ENCODE measurements at regions not wholly inside any gene's neighbourhood (a gene's known extent, or its start where the extent isn't known, plus 50 kb on each side); places are given as distances from the start of the nearest gene placed in this dataset.

DNA sequence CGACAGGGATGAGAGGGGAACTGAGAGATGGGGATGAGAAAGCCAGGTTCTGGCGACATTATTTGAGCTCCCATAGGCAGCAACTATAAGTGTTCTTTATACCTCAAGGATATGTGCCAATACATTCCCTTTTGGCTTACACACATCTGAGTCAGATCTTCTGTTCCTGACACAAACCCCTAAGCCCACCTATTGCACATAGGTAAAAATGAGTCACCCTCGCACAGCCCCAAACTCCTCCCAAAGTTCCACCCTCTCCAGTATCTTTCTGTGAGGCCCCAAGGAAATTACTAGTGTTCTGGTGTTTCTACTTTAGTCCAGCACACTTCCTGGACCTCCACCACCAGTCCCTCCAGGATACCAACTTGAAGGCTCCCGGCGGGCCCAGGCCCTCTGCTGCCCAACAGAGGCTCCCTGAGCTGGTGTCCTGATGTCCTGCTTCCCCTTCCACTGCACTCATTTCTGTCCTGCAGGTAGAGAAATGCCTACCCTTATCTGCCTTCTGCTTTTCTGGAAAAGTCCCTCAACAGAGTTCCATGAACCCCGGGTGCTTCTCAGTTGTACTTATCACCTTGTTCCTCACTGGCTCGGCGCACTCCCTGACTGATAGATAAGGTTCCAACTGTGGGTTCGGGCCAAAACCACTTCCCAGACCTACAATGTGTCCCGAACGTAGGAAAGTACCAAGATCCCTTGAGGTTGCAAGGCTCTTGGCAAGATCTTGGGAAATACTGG is 125.5 kb downstream of the EN1 start (continued):
- TF ChIP-seq, protein P1, sequence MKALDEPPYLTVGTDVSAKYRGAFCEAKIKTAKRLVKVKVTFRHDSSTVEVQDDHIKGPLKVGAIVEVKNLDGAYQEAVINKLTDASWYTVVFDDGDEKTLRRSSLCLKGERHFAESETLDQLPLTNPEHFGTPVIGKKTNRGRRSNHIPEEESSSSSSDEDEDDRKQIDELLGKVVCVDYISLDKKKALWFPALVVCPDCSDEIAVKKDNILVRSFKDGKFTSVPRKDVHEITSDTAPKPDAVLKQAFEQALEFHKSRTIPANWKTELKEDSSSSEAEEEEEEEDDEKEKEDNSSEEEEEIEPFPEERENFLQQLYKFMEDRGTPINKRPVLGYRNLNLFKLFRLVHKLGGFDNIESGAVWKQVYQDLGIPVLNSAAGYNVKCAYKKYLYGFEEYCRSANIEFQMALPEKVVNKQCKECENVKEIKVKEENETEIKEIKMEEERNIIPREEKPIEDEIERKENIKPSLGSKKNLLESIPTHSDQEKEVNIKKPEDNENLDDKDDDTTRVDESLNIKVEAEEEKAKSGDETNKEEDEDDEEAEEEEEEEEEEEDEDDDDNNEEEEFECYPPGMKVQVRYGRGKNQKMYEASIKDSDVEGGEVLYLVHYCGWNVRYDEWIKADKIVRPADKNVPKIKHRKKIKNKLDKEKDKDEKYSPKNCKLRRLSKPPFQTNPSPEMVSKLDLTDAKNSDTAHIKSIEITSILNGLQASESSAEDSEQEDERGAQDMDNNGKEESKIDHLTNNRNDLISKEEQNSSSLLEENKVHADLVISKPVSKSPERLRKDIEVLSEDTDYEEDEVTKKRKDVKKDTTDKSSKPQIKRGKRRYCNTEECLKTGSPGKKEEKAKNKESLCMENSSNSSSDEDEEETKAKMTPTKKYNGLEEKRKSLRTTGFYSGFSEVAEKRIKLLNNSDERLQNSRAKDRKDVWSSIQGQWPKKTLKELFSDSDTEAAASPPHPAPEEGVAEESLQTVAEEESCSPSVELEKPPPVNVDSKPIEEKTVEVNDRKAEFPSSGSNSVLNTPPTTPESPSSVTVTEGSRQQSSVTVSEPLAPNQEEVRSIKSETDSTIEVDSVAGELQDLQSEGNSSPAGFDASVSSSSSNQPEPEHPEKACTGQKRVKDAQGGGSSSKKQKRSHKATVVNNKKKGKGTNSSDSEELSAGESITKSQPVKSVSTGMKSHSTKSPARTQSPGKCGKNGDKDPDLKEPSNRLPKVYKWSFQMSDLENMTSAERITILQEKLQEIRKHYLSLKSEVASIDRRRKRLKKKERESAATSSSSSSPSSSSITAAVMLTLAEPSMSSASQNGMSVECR (CRISPR knock-in tag; IDR thresholded peaks at IDR 0.05): no peak
- TF ChIP-seq, protein P2, sequence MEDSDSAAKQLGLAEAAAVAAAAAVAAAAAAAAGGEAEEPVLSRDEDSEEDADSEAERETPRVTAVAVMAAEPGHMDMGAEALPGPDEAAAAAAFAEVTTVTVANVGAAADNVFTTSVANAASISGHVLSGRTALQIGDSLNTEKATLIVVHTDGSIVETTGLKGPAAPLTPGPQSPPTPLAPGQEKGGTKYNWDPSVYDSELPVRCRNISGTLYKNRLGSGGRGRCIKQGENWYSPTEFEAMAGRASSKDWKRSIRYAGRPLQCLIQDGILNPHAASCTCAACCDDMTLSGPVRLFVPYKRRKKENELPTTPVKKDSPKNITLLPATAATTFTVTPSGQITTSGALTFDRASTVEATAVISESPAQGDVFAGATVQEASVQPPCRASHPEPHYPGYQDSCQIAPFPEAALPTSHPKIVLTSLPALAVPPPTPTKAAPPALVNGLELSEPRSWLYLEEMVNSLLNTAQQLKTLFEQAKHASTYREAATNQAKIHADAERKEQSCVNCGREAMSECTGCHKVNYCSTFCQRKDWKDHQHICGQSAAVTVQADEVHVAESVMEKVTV (CRISPR knock-in tag; IDR thresholded peaks at IDR 0.05): no peak
- TF ChIP-seq EGR1 (conservative IDR thresholded peaks at IDR 0.05) (no peak), ARHGAP35 (IDR thresholded peaks at IDR 0.05; ENCODE audit: partially characterized antibody) (no peak), POLR2AphosphoS5 (IDR thresholded peaks at IDR 0.05; ENCODE audit: control insufficient read depth, insufficient read depth, low read depth, low read length) (peak; percentile 54; the same call in 1 of the 2 replicates), ZNF24 (IDR thresholded peaks at IDR 0.05) (no peak), ZNF165 (CRISPR knock-in tag; IDR thresholded peaks at IDR 0.05; ENCODE audit: borderline replicate concordance) (peak; percentile 26; the same call in 1 of the 2 replicates), ZFP30 (CRISPR knock-in tag; IDR thresholded peaks at IDR 0.05; ENCODE audit: borderline replicate concordance) (no peak), PCBP1 (IDR thresholded peaks at IDR 0.05; ENCODE audit: low read depth, low read length, poor library complexity, severe bottlenecking) (no peak), DPF2 (IDR thresholded peaks at IDR 0.05) (peak; percentile 71), MTF1 (CRISPR knock-in tag; IDR thresholded peaks at IDR 0.05; ENCODE audit: borderline replicate concordance) (no peak), NFIC (IDR thresholded peaks at IDR 0.05) (peak; percentile 78), ZNF79 (CRISPR knock-in tag; IDR thresholded peaks at IDR 0.05; ENCODE audit: low read depth) (no peak), MBD2 (IDR thresholded peaks at IDR 0.05; ENCODE audit: borderline replicate concordance, low read depth) (0 out of 2 replicates have a peak, but pooled peaks have one; percentile 42)
- TF ChIP-seq, protein P3, sequence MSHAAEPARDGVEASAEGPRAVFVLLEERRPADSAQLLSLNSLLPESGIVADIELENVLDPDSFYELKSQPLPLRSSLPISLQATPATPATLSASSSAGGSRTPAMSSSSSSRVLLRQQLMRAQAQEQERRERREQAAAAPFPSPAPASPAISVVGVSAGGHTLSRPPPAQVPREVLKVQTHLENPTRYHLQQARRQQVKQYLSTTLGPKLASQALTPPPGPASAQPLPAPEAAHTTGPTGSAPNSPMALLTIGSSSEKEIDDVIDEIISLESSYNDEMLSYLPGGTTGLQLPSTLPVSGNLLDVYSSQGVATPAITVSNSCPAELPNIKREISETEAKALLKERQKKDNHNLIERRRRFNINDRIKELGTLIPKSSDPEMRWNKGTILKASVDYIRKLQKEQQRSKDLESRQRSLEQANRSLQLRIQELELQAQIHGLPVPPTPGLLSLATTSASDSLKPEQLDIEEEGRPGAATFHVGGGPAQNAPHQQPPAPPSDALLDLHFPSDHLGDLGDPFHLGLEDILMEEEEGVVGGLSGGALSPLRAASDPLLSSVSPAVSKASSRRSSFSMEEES (CRISPR knock-in tag; IDR thresholded peaks at IDR 0.05): no peak
- TF ChIP-seq, protein P4, sequence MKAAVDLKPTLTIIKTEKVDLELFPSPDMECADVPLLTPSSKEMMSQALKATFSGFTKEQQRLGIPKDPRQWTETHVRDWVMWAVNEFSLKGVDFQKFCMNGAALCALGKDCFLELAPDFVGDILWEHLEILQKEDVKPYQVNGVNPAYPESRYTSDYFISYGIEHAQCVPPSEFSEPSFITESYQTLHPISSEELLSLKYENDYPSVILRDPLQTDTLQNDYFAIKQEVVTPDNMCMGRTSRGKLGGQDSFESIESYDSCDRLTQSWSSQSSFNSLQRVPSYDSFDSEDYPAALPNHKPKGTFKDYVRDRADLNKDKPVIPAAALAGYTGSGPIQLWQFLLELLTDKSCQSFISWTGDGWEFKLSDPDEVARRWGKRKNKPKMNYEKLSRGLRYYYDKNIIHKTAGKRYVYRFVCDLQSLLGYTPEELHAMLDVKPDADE (conservative IDR thresholded peaks at IDR 0.05; ENCODE audit: control insufficient read depth, low read depth, low read length): no peak
- TF ChIP-seq, protein P5, sequence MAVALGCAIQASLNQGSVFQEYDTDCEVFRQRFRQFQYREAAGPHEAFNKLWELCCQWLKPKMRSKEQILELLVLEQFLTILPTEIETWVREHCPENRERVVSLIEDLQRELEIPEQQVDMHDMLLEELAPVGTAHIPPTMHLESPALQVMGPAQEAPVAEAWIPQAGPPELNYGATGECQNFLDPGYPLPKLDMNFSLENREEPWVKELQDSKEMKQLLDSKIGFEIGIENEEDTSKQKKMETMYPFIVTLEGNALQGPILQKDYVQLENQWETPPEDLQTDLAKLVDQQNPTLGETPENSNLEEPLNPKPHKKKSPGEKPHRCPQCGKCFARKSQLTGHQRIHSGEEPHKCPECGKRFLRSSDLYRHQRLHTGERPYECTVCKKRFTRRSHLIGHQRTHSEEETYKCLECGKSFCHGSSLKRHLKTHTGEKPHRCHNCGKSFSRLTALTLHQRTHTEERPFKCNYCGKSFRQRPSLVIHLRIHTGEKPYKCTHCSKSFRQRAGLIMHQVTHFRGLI (CRISPR knock-in tag; IDR thresholded peaks at IDR 0.05): no peak

Data from K562 (cell line).